HG02943 (cell line): ENCODE measurements at regions not wholly inside any gene's neighbourhood (a gene's known extent, or its start where the extent isn't known, plus 50 kb on each side); places are given as distances from the start of the nearest gene placed in this dataset.
A peak's percentile ranks its signal among the peaks of the same experiment; 100 is the strongest.

ENCODE experiments used
- ATAC-seq: cut with Tn5 transposase; IDR thresholded peaks from one replicate; pipeline ENCODE4 v1.9.1; 2021; ENCODE audit warnings: mild to moderate bottlenecking, low read depth, moderate library complexity; ENCODE audit not compliant: unreplicated experiment

GRCh38 chr12:91356405-91356804 lies 173.8 kb upstream of the DCN start:
- ATAC-seq = no peak

- peak; percentile 98 for ATAC-seq
These were observed 172.8 kb upstream of the DCN start for GRCh38 chr12:91355150-91356006.

GRCh38 chr12:91353266-91353665 lies 170.6 kb upstream of the DCN start:
- no peak for ATAC-seq

- no peak for ATAC-seq
These were observed 166.9 kb upstream of the DCN start for GRCh38 chr12:91349476-91349875.

- no peak for ATAC-seq
These were observed 165.0 kb upstream of the DCN start for GRCh38 chr12:91347481-91348214.

GRCh38 chr12:91346827-91347226 lies 164.2 kb upstream of the DCN start:
- no peak for ATAC-seq

- ATAC-seq = no peak
These were observed 161.8 kb upstream of the DCN start for GRCh38 chr12:91344408-91344807.

GRCh38 chr12:91343010-91343409 lies 160.4 kb upstream of the DCN start:
- no peak for ATAC-seq

- no peak for ATAC-seq
These were observed 156.5 kb upstream of the DCN start for GRCh38 chr12:91339106-91339505.

- no peak for ATAC-seq
These were observed 153.1 kb upstream of the DCN start for GRCh38 chr12:91335699-91336098.

GRCh38 chr12:91333966-91334365 lies 151.3 kb upstream of the DCN start:
- no peak for ATAC-seq

GRCh38 chr12:91332302-91332701 lies 149.7 kb upstream of the DCN start:
- no peak for ATAC-seq

- ATAC-seq = no peak
These were observed 148.8 kb upstream of the DCN start for GRCh38 chr12:91331371-91331770.

- no peak for ATAC-seq
These were observed 145.8 kb upstream of the DCN start for GRCh38 chr12:91328451-91328850.

GRCh38 chr12:91327889-91328288 lies 145.3 kb upstream of the DCN start:
- no peak for ATAC-seq

- ATAC-seq = no peak
These were observed 144.5 kb upstream of the DCN start for GRCh38 chr12:91327131-91327530.

GRCh38 chr12:91326058-91327027 lies 143.7 kb upstream of the DCN start:
- no peak for ATAC-seq

GRCh38 chr12:91320999-91321398 lies 138.4 kb upstream of the DCN start:
- ATAC-seq = no peak

GRCh38 chr12:91319071-91319760 lies 136.6 kb upstream of the DCN start:
- no peak for ATAC-seq

- ATAC-seq = no peak
These were observed 134.7 kb upstream of the DCN start for GRCh38 chr12:91317306-91317705.
